ENCODE measurements at regions not wholly inside any gene's neighbourhood (a gene's known extent, or its start where the extent isn't known, plus 50 kb on each side); places are given as distances from the start of the nearest gene placed in this dataset.
"Not testable (repeated sequence)": the region's sequence is repeated elsewhere in the genome, so short reads cannot be mapped to it uniquely, and the experiment has no call there.

DNA sequence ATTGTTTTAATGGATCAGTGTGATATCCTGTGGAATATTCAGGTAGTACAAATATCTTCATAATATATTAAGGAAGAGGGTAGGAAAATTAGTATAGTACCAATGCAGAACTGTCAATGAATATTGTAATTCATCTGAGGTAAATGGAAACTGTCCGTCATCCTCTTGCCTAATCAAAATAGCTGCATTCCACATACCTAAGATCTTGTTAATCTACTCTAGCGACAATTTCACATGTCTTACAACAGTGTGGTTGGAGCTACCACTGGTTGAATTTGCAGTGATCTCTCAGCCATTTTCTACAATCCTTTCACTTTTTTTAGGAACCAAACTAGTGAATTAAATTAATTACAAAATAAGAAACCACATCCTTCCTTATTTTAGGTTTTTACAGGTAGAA lies 117.5 kb downstream of the PCDH18 start:
- intact Hi-C loops (cut with DNase I; ENCODE audit: low total_unique reads), result no loop called here
- Histone ChIP-seq H3K4me1 (no peaks in the 10 kb centered on the region), H3K27ac (no peak overlapping the region), H3K9me3 (no peaks in the 10 kb centered on the region), H3K4me3 (no peak overlapping the region), H3K36me3 (no peaks in the 10 kb centered on the region), H3K27me3 (no peaks in the 10 kb centered on the region)
- TF ChIP-seq POLR2A (IDR thresholded peaks at IDR 0.05) (no peak), EP300 (IDR thresholded peaks at IDR 0.05) (no peak), POLR2AphosphoS5 (IDR thresholded peaks at IDR 0.05) (no peak)
- TF ChIP-seq, protein P1, sequence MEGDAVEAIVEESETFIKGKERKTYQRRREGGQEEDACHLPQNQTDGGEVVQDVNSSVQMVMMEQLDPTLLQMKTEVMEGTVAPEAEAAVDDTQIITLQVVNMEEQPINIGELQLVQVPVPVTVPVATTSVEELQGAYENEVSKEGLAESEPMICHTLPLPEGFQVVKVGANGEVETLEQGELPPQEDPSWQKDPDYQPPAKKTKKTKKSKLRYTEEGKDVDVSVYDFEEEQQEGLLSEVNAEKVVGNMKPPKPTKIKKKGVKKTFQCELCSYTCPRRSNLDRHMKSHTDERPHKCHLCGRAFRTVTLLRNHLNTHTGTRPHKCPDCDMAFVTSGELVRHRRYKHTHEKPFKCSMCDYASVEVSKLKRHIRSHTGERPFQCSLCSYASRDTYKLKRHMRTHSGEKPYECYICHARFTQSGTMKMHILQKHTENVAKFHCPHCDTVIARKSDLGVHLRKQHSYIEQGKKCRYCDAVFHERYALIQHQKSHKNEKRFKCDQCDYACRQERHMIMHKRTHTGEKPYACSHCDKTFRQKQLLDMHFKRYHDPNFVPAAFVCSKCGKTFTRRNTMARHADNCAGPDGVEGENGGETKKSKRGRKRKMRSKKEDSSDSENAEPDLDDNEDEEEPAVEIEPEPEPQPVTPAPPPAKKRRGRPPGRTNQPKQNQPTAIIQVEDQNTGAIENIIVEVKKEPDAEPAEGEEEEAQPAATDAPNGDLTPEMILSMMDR (IDR thresholded peaks at IDR 0.05), result no peak
- DNase-seq, result no peak
- 84 to 95% (median 89%) methylated on average over 2 of the region's 2 CpGs for WGBS, 5 donors

DNA sequence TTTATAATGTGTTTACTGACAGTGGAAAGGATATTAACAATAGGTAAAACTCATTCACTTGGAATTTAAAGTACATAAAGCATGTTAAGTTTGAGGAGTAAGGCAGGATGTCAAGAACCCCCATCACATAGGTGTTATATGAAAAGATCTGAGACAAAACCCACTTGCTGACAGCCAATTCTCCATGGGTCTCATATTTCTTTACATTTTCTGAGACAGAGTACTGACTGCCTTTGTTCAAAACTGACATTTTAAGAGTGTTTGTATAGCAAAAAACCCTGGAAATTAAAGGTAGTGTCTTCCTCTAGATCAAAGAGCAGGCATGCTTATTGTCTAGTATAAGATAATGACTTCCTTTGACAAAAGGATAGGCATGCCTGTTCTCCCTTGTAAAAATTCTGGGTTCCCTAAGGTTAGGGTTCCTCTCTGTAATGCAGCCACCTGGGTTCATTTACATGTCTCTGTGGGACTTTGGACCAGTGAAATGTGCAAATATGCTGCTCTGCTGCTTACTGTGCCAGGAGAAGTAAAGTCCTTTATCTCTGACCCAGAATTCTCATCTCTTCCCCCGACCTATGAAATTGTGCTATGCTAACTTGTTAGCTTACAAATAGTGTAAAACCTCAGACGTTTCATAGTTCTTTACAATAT lies 123.6 kb downstream of the PCDH18 start:
- H3K27ac ChIP-seq, result no peak overlapping the region
- no peaks in the 10 kb centered on the region for H3K27me3 ChIP-seq
- intact Hi-C loops (cut with DNase I; ENCODE audit: low total_unique reads), result no loop called here
- no peak overlapping the region for H3K4me3 ChIP-seq
- H3K9me3 ChIP-seq, result no peaks in the 10 kb centered on the region
- DNase-seq, result no peak
- no peaks in the 10 kb centered on the region for H3K4me1 ChIP-seq
- no peaks in the 10 kb centered on the region for H3K36me3 ChIP-seq
- TF ChIP-seq EP300 (IDR thresholded peaks at IDR 0.05) (no peak), POLR2A (IDR thresholded peaks at IDR 0.05) (no peak), POLR2AphosphoS5 (IDR thresholded peaks at IDR 0.05) (no peak)
- TF ChIP-seq, protein P1 (IDR thresholded peaks at IDR 0.05), result no peak
- 27 to 52% (median 39%) methylated on average over 2 of the region's 2 CpGs for WGBS, 5 donors

DNA sequence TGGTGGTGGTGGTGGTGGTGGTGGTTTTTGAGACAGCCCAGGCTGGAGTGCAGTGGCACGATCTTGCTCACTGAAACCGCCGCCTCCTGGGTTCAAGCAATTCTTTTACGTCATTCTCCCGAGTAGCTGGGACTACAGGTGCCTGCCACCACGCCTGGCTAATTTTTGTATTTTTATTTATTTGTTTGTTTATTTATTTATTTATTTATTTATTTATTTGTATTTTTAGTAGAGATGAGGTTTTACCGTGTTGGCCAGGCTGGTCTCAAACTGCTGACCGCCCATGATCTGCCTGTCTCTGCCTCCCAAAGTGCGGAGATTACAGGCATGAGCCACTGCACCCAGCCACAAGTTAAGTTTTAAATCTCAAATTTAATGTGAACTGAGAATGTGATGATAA lies 126.5 kb downstream of the PCDH18 start:
- DNase-seq; H3K9me3 ChIP-seq; H3K27me3 ChIP-seq; H3K36me3 ChIP-seq; H3K4me3 ChIP-seq; H3K4me1 ChIP-seq; intact Hi-C loops (cut with DNase I; ENCODE audit: low total_unique reads); H3K27ac ChIP-seq: not testable (repeated sequence)
- WGBS, 5 donors, result 87 to 94% (median 91%) methylated on average over 9 of the region's 9 CpGs

DNA sequence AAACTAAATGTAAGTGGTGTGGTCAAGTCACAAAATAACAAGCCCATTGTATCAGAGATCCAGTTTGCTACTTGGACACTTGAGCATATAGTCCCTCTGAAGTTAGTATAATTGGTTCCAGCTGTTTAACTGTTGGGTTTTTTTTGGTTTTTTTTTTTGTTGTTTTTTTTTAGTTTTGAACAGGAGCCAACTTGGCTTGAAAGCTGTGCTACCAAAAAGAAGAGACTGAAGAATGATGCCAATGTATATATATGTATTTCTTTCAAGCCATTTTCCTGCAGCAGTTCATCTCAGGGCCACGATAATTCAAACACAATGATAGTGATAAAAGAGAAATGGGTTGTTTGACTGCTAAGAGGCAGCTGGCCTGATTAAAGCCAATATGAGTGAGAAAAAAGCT lies 138.3 kb downstream of the PCDH18 start:
- Histone ChIP-seq H3K4me1 (peaks cover 0 to 3% (median 0%) of the 10 kb centered on the region in 4 donors), H3K27me3 (no peaks in the 10 kb centered on the region), H3K27ac (no peak overlapping the region), H3K36me3 (no peaks in the 10 kb centered on the region), H3K4me3 (no peak overlapping the region), H3K9me3 (no peaks in the 10 kb centered on the region)
- TF ChIP-seq, protein P1 (IDR thresholded peaks at IDR 0.05), result no peak
- TF ChIP-seq POLR2AphosphoS5 (IDR thresholded peaks at IDR 0.05) (no peak), EP300 (IDR thresholded peaks at IDR 0.05) (no peak), POLR2A (IDR thresholded peaks at IDR 0.05) (no peak)
- WGBS, 5 donors, result 42 to 70% (median 68%) methylated on average over 1 of the region's 1 CpG
- peak in 1 of 2 donors; percentile 18 for DNase-seq
- intact Hi-C loops (cut with DNase I; ENCODE audit: low total_unique reads), result no loop called here

DNA sequence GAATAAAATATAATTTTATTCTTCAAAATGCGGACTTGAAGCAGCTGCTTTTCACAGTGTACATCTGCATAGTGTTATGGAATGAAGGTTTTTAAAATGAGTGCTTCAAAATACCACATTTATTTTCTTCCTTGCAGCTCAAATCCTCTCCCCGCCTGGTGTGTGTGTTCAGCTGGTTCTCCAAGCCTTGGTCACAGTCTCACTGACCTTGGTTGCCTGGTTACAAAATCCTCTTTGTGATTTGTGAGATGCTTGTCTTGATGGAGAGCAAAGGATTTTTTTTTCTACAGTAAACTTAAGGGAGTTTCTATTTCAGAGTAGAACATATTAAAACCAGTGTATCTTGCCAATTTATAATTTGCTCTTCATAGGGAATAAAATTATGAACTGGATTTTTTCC lies 139.2 kb downstream of the PCDH18 start:
- Histone ChIP-seq H3K36me3 (no peaks in the 10 kb centered on the region), H3K4me1 (peaks cover 0 to 3% (median 0%) of the 10 kb centered on the region in 4 donors), H3K27me3 (no peaks in the 10 kb centered on the region), H3K9me3 (no peaks in the 10 kb centered on the region), H3K4me3 (no peak overlapping the region), H3K27ac (no peak overlapping the region)
- peak in 1 of 2 donors; percentile 80 for DNase-seq
- 41 to 57% (median 53%) methylated on average over 2 of the region's 2 CpGs for WGBS, 5 donors
- intact Hi-C loops (cut with DNase I; ENCODE audit: low total_unique reads), result no loop called here
- TF ChIP-seq EP300 (IDR thresholded peaks at IDR 0.05) (no peak), POLR2A (IDR thresholded peaks at IDR 0.05) (no peak), POLR2AphosphoS5 (IDR thresholded peaks at IDR 0.05) (no peak)
- TF ChIP-seq, protein P1 (IDR thresholded peaks at IDR 0.05), result no peak

All from stomach (tissue), 8 donors.